Nephron (organoid): ENCODE measurements at regions not wholly inside any gene's neighbourhood (a gene's known extent, or its start where the extent isn't known, plus 50 kb on each side); places are given as distances from the start of the nearest gene placed in this dataset.

Source experiments
- H3K27ac Mint-ChIP-seq, 3 experiments: 2 replicates each; pipeline ENCODE4 v1.8.0; 2020; ENCODE audit warnings: mixed read lengths in 3 of 3, mild to moderate bottlenecking in 2 of 3, moderate library complexity in 1 of 3
- H3K27me3 Mint-ChIP-seq: 2 replicates; pipeline ENCODE4 v1.8.0; 2021; ENCODE audit warnings: low read depth, mild to moderate bottlenecking, moderate library complexity, mixed read lengths
- H3K36me3 Mint-ChIP-seq: 2 replicates; pipeline ENCODE4 v1.8.0; 2020; ENCODE audit warnings: low read depth, mixed read lengths
- H3K4me1 Mint-ChIP-seq: 2 replicates; pipeline ENCODE4 v1.8.0; 2020; ENCODE audit warnings: mixed read lengths
- H3K4me3 Mint-ChIP-seq, 3 experiments: 2 replicates each; pipeline ENCODE4 v1.8.0; 2020; ENCODE audit warnings: mild to moderate bottlenecking in 3 of 3, mixed read lengths in 3 of 3, moderate library complexity in 2 of 3
- H3K9me3 Mint-ChIP-seq: 2 replicates; pipeline ENCODE4 v1.8.0; 2020; ENCODE audit warnings: mixed read lengths
- TF ChIP-seq, protein P1 (sequence below), 3 experiments: fragments of 200-600 bp; sonication (generic); IDR thresholded peaks; one replicate each; pipeline ENCODE4 v1.5.0; 2021; ENCODE audit warnings: antibody characterized with exemption in 3 of 3; ENCODE audit not compliant: unreplicated experiment in 3 of 3

DNA sequence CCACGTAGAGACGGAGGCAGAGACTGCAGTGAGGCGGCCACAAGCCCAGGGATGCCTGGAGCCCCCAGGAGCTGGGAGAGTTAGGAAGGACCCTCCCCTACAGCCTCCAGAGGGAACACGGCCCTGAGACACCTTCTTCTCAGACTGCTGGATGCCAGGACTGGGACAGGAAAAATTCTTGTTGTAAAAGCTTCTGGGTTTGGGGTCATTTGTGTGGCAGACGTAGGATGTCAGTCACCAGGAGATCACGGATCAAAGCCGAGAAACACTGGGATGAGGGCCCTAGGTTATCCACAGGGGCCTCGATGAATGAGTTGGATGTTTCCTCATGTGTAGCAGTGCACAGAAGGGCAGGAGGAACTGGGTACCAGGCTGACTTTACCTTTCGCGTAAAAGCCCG, 163.7 kb downstream of the SHOX start:
- H3K9me3 Mint-ChIP-seq, result no peaks in the 10 kb centered on the region
- peaks cover 57% of the 10 kb centered on the region for H3K27me3 Mint-ChIP-seq
- H3K4me1 Mint-ChIP-seq, result no peaks in the 10 kb centered on the region
- H3K27ac Mint-ChIP-seq, result no peak overlapping the region
- no peaks in the 10 kb centered on the region for H3K36me3 Mint-ChIP-seq
- TF ChIP-seq, protein P1, sequence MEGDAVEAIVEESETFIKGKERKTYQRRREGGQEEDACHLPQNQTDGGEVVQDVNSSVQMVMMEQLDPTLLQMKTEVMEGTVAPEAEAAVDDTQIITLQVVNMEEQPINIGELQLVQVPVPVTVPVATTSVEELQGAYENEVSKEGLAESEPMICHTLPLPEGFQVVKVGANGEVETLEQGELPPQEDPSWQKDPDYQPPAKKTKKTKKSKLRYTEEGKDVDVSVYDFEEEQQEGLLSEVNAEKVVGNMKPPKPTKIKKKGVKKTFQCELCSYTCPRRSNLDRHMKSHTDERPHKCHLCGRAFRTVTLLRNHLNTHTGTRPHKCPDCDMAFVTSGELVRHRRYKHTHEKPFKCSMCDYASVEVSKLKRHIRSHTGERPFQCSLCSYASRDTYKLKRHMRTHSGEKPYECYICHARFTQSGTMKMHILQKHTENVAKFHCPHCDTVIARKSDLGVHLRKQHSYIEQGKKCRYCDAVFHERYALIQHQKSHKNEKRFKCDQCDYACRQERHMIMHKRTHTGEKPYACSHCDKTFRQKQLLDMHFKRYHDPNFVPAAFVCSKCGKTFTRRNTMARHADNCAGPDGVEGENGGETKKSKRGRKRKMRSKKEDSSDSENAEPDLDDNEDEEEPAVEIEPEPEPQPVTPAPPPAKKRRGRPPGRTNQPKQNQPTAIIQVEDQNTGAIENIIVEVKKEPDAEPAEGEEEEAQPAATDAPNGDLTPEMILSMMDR (IDR thresholded peaks at IDR 0.05; ENCODE audit: unreplicated experiment in 3 of 3), result no peak
- no peak overlapping the region for H3K4me3 Mint-ChIP-seq

DNA sequence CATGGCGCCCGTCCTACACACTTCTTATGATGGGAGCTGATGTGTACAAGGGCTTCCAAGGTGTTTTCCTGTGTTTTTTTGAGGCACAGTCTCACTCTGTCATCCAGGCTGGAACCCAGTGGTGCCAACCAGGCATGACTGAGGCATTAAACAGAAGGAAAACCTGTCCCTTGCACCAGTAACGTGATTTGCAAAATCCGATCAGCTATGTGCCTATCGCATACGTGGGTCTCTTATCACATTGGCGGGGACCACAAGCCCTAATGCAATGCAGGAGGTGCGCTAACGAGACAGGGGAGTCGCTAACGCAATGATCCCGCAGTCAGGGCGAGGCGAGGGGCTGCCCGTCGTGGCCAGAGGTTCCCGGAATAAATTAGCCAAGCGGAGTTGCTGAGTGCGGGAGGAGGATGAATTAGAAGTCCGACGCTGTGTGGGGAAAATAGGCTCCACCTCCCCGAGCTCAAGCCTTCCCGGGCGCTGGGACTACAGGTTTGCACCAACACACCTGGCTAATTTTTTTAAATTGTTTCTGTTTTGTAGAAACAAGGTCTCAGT, 162.7 kb downstream of the SHOX start:
- no peak overlapping the region for H3K4me3 Mint-ChIP-seq
- TF ChIP-seq, protein P1 (IDR thresholded peaks at IDR 0.05; ENCODE audit: unreplicated experiment in 3 of 3), result no peak

DNA sequence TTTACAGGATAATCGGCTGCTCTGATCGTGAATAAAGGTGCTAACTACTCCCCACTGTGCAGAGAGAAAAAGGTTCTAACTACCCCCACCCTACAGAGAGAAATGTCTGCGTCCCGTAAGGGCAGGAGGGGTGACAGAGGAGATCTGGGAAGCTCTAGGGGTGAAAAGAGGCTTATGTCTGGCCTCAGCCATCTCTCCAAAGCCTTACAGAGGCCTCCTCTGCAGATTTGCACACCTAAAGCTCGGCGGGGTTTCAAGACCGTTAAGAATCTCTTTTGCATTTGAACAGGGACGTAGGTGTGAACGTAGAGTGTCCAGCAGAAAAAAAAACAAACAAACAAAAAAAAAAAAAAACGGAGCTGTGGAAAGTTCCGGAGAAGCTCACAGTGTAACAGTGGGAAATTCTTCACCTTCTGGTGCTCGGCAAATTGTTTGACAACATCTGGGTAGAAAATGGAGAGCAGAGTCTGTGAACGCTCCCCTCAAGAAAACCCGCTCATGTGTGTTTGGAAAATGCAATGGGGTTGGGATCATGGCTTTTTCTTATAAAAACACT, 161.0 kb downstream of the SHOX start:
- Mint-ChIP-seq H3K4me3 (no peak overlapping the region), H3K27me3 (peaks cover 70% of the 10 kb centered on the region)

More for the DNA sequence above, 162.7 kb downstream of the SHOX start:
- Mint-ChIP-seq H3K4me1 (no peaks in the 10 kb centered on the region), H3K36me3 (no peaks in the 10 kb centered on the region), H3K9me3 (no peaks in the 10 kb centered on the region), H3K27ac (no peak overlapping the region), H3K27me3 (peaks cover 67% of the 10 kb centered on the region)

DNA sequence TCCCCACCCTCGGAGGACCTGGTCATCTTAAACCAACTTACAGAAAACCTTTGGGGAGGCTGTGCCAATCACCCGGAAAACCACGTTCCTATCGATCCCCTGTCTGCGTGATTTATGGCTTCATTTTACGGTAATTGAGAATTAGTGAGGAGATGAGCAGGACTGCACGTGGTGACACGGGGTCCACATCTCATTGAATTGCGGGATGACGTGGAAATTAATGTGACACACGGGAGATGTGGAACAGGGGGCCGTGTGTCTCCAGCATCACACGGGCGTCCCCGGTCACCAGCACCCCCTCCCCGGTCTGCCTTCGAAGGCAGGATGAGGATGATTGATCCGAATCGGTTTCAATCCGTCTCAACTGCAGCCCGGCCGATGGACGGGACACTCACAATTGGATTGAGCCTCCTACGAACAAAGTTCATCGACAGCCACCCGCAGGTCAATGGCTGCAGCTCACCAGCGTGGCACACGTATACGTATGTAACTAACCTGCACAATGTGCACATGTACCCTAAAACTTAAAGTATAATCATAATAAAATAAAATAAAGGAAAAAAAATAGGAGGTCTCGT, 160.3 kb downstream of the SHOX start:
- H3K27me3 Mint-ChIP-seq, result peaks cover 74% of the 10 kb centered on the region
- H3K27ac Mint-ChIP-seq, result no peak overlapping the region
- no peaks in the 10 kb centered on the region for H3K36me3 Mint-ChIP-seq
- no peaks in the 10 kb centered on the region for H3K4me1 Mint-ChIP-seq
- H3K4me3 Mint-ChIP-seq, result no peak overlapping the region
- H3K9me3 Mint-ChIP-seq, result no peaks in the 10 kb centered on the region
- TF ChIP-seq, protein P1 (IDR thresholded peaks at IDR 0.05; ENCODE audit: unreplicated experiment in 3 of 3), result no peak

More for the DNA sequence above, 161.0 kb downstream of the SHOX start:
- TF ChIP-seq, protein P1 (IDR thresholded peaks at IDR 0.05; ENCODE audit: unreplicated experiment in 3 of 3), result no peak
- no peaks in the 10 kb centered on the region for H3K4me1 Mint-ChIP-seq
- no peaks in the 10 kb centered on the region for H3K9me3 Mint-ChIP-seq
- H3K36me3 Mint-ChIP-seq, result no peaks in the 10 kb centered on the region
- H3K27ac Mint-ChIP-seq, result no peak overlapping the region

DNA sequence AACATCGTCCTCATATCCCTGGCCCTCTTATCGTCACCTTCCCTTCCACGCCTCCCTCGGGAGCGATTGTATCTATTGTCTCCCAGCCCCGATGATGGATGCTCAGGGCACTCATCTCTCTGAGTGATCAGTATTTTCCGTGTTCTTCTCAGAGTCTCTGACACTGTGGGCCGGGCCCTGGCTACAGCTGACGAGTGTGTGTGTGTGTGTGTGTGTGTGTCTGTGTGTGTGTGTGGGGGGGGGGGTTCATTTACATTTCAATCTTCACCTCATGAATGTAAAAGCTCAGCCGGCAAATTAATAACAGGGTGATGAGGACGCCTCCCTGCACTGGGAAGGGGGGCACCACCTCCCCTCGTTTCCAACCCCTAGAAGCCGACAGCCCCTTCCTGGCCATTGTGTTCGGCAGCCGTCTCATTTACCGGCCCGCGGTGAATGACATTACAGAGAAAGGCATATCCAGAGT, 159.5 kb downstream of the SHOX start:
- TF ChIP-seq, protein P1 (IDR thresholded peaks at IDR 0.05; ENCODE audit: unreplicated experiment in 3 of 3), result no peak
- peaks cover 77% of the 10 kb centered on the region for H3K27me3 Mint-ChIP-seq
- no peaks in the 10 kb centered on the region for H3K36me3 Mint-ChIP-seq
- H3K4me1 Mint-ChIP-seq, result no peaks in the 10 kb centered on the region
- H3K27ac Mint-ChIP-seq, result no peak overlapping the region
- no peak overlapping the region for H3K4me3 Mint-ChIP-seq
- H3K9me3 Mint-ChIP-seq, result no peaks in the 10 kb centered on the region

DNA sequence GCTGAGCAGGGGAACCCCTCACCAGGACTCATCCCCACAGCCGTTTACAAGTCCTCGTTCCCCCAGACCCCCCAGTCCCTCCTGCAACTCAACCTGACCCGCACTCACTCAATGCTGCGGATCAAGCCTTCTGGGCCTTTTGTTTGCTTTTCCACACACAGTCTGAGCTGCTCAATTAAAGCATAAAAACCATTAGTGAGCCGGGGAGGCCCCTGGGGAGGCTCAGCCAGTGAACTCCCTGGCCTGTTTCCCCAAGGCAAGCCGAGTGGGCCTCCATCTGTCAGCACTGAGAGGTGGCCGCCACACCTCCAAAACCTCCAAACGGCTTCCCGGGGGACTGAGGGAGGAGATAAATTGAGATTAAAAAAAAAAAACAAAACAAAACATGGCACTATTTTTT, 158.5 kb downstream of the SHOX start:
- peaks cover 70% of the 10 kb centered on the region for H3K27me3 Mint-ChIP-seq
- no peak overlapping the region for H3K4me3 Mint-ChIP-seq
- TF ChIP-seq, protein P1 (IDR thresholded peaks at IDR 0.05; ENCODE audit: unreplicated experiment in 3 of 3), result no peak
- H3K36me3 Mint-ChIP-seq, result no peaks in the 10 kb centered on the region
- H3K9me3 Mint-ChIP-seq, result no peaks in the 10 kb centered on the region
- H3K4me1 Mint-ChIP-seq, result no peaks in the 10 kb centered on the region
- H3K27ac Mint-ChIP-seq, result no peak overlapping the region
